ENCODE measurements at regions not wholly inside any gene's neighbourhood (a gene's known extent, or its start where the extent isn't known, plus 50 kb on each side); places are given as distances from the start of the nearest gene placed in this dataset.

- TF ChIP-seq POLR2AphosphoS5 (IDR thresholded peaks at IDR 0.05; ENCODE audit: insufficient read depth in 1 of 2, low read depth in 1 of 2) (no peak), CTCF (IDR thresholded peaks at IDR 0.05) (no peak)
These were observed 410.9 kb upstream of the SOX9 start for GRCh38 chr17:71709946-71710345.

All from vagina (tissue), 2 donors.